Astrocyte (in vitro differentiated cells and primary cell): ENCODE measurements at regions not wholly inside any gene's neighbourhood (a gene's known extent, or its start where the extent isn't known, plus 50 kb on each side); places are given as distances from the start of the nearest gene placed in this dataset.

ENCODE experiments used
- DNase-seq: peaks from one replicate; pipeline ENCODE4 v3.0.0-alpha.2; 2010; ENCODE audit warnings: low read depth
- FAIRE-seq: peaks from 2 replicates; lab custom pipeline; 2011; peaks lifted over from hg19 to GRCh38; lab: Jason Lieb, UNC
- H2AFZ ChIP-seq: 2 replicates; pipeline ENCODE4 v1.6.0; 2012; ENCODE audit warnings: low read depth, low read length, inconsistent platforms
- H3K27ac ChIP-seq: 2 replicates; pipeline ENCODE4 v1.5.1; 2011; ENCODE audit warnings: low read depth, low read length, inconsistent platforms
- H3K27me3 ChIP-seq: 2 replicates; pipeline ENCODE4 v1.6.0; 2011; ENCODE audit warnings: low read length, inconsistent platforms; ENCODE audit not compliant: insufficient read depth
- H3K36me3 ChIP-seq: 2 replicates; pipeline ENCODE4 v1.5.1; 2011; ENCODE audit warnings: low read length, inconsistent platforms; ENCODE audit not compliant: insufficient read depth
- H3K4me1 ChIP-seq: 2 replicates; pipeline ENCODE4 v1.5.1; 2011; ENCODE audit warnings: low read length, inconsistent platforms; ENCODE audit not compliant: insufficient read depth
- H3K4me2 ChIP-seq: 2 replicates; pipeline ENCODE4 v1.6.0; 2012; ENCODE audit warnings: low read length, inconsistent platforms
- H3K4me3 ChIP-seq: 2 replicates; pipeline ENCODE4 v1.5.1; 2011; ENCODE audit warnings: low read depth, mild to moderate bottlenecking, low read length, inconsistent platforms; ENCODE audit not compliant: insufficient read depth
- H3K79me2 ChIP-seq: 2 replicates; pipeline ENCODE4 v1.6.0; 2012; ENCODE audit warnings: mild to moderate bottlenecking, low read length, inconsistent platforms; ENCODE audit not compliant: insufficient read depth
- H3K9ac ChIP-seq: 2 replicates; pipeline ENCODE4 v1.6.0; 2012; ENCODE audit warnings: mild to moderate bottlenecking, low read length, inconsistent platforms
- H3K9me3 ChIP-seq: 2 replicates; pipeline ENCODE4 v1.5.1; 2012; ENCODE audit warnings: low read depth, mild to moderate bottlenecking, low read length, inconsistent platforms; ENCODE audit not compliant: insufficient read depth
- H4K20me1 ChIP-seq: 2 replicates; pipeline ENCODE4 v1.6.0; 2012; ENCODE audit warnings: low read length, inconsistent platforms; ENCODE audit not compliant: insufficient read depth
- H3K27ac Mint-ChIP-seq: one replicate; pipeline ENCODE4 v1.8.0; 2021; ENCODE audit warnings: mild to moderate bottlenecking, mixed read lengths; ENCODE audit not compliant: unreplicated experiment
- H3K27me3 Mint-ChIP-seq: one replicate; pipeline ENCODE4 v1.8.0; 2021; ENCODE audit warnings: low read depth, mixed read lengths; ENCODE audit not compliant: unreplicated experiment
- H3K36me3 Mint-ChIP-seq: one replicate; pipeline ENCODE4 v1.8.0; 2021; ENCODE audit warnings: low read depth, mixed read lengths; ENCODE audit not compliant: unreplicated experiment
- H3K4me1 Mint-ChIP-seq: one replicate; pipeline ENCODE4 v1.8.0; 2021; ENCODE audit warnings: low read depth, mixed read lengths; ENCODE audit not compliant: unreplicated experiment
- H3K4me3 Mint-ChIP-seq: one replicate; pipeline ENCODE4 v1.8.0; 2021; ENCODE audit warnings: mild to moderate bottlenecking, moderate library complexity, mixed read lengths; ENCODE audit not compliant: unreplicated experiment
- H3K9me3 Mint-ChIP-seq: one replicate; pipeline ENCODE4 v1.8.0; 2021; ENCODE audit warnings: mild to moderate bottlenecking, mixed read lengths; ENCODE audit not compliant: unreplicated experiment
- EZH2 ChIP-seq: IDR thresholded peaks from 2 replicates; pipeline ENCODE4 v1.6.1; 2012; ENCODE audit warnings: mild to moderate bottlenecking, low read length, inconsistent platforms; ENCODE audit not compliant: insufficient read depth
- TF ChIP-seq, protein P1 (sequence below): IDR thresholded peaks from 2 replicates; pipeline ENCODE4 v1.5.1; 2011; ENCODE audit warnings: low read depth, mild to moderate bottlenecking, inconsistent platforms, low read length, moderate library complexity; ENCODE audit not compliant: insufficient read depth

DNA sequence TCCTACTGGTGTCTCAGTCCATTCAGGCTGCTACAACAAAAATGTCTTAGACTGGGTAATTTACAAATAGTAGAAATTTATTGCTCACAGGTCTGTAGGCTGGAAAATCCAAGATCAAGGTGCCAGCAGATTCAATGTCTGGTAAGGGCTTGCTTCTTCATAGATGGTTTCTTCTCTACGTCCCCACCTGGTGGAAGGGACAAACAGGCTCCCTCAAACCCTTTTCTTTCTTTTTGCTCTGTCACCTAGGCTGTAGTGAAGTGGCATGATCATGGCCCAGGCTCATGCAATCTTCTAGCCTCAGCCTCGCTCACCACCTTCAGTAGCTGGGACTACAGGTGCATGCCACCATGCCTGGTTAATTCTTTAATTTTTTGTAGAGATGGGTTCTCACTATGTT lies 106.8 kb upstream of the RPH3A start:
- Mint-ChIP-seq H3K36me3 (no peaks in the 10 kb centered on the region), H3K4me3 (no peak overlapping the region), H3K4me1 (no peaks in the 10 kb centered on the region), H3K27ac (no peak overlapping the region), H3K27me3 (peaks cover 38% of the 10 kb centered on the region), H3K9me3 (no peaks in the 10 kb centered on the region)
- Histone ChIP-seq H2AFZ (no peak overlapping the region), H3K4me2 (no peak overlapping the region), H3K36me3 (no peaks in the 10 kb centered on the region), H3K9ac (no peak overlapping the region), H4K20me1 (no peaks in the 10 kb centered on the region), H3K4me1 (no peaks in the 10 kb centered on the region), H3K4me3 (no peak overlapping the region), H3K9me3 (no peaks in the 10 kb centered on the region), H3K27ac (no peak overlapping the region), H3K79me2 (no peaks in the 10 kb centered on the region), H3K27me3 (peaks cover 3% of the 10 kb centered on the region)
- FAIRE-seq = no peak
- TF ChIP-seq EZH2 = no peak
- TF ChIP-seq, protein P1, sequence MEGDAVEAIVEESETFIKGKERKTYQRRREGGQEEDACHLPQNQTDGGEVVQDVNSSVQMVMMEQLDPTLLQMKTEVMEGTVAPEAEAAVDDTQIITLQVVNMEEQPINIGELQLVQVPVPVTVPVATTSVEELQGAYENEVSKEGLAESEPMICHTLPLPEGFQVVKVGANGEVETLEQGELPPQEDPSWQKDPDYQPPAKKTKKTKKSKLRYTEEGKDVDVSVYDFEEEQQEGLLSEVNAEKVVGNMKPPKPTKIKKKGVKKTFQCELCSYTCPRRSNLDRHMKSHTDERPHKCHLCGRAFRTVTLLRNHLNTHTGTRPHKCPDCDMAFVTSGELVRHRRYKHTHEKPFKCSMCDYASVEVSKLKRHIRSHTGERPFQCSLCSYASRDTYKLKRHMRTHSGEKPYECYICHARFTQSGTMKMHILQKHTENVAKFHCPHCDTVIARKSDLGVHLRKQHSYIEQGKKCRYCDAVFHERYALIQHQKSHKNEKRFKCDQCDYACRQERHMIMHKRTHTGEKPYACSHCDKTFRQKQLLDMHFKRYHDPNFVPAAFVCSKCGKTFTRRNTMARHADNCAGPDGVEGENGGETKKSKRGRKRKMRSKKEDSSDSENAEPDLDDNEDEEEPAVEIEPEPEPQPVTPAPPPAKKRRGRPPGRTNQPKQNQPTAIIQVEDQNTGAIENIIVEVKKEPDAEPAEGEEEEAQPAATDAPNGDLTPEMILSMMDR = no peak
- DNase-seq = no peak

DNA sequence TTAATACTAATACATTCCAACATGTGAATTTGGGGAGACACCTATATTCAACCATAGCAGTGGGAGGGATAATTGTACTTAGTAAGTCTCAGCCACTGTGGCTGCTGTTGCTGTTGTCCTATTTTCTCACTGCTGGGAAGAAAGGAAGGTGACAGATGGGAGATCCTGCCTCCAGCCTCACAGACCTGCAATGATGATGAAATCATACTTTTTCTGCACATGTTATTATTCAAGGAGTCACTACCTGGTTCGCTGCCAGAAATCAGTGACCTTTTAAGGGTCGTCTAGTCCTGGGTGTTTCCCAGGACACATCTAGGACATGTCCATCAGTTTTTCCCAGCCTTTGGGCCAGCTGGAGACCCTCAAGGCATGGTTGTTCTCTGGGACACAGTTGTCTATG lies 106.2 kb upstream of the RPH3A start:
- H3K9me3 Mint-ChIP-seq = no peaks in the 10 kb centered on the region
- FAIRE-seq (no peak), DNase-seq (no peak)
- H3K9me3 ChIP-seq = no peaks in the 10 kb centered on the region
- H3K27me3 Mint-ChIP-seq = peaks cover 38% of the 10 kb centered on the region
- H3K27me3 ChIP-seq = peaks cover 3% of the 10 kb centered on the region
- no peaks in the 10 kb centered on the region for H3K36me3 Mint-ChIP-seq
- no peaks in the 10 kb centered on the region for H3K79me2 ChIP-seq
- no peak overlapping the region for H3K27ac ChIP-seq
- no peaks in the 10 kb centered on the region for H3K4me1 ChIP-seq
- H4K20me1 ChIP-seq = no peaks in the 10 kb centered on the region
- H3K9ac ChIP-seq = no peak overlapping the region
- H3K36me3 ChIP-seq = no peaks in the 10 kb centered on the region
- no peak overlapping the region for H3K4me2 ChIP-seq
- H3K27ac Mint-ChIP-seq = no peak overlapping the region
- no peak overlapping the region for H3K4me3 Mint-ChIP-seq
- H3K4me3 ChIP-seq = no peak overlapping the region
- no peak overlapping the region for H2AFZ ChIP-seq
- TF ChIP-seq, protein P1 = no peak
- no peak for TF ChIP-seq EZH2
- H3K4me1 Mint-ChIP-seq = no peaks in the 10 kb centered on the region

DNA sequence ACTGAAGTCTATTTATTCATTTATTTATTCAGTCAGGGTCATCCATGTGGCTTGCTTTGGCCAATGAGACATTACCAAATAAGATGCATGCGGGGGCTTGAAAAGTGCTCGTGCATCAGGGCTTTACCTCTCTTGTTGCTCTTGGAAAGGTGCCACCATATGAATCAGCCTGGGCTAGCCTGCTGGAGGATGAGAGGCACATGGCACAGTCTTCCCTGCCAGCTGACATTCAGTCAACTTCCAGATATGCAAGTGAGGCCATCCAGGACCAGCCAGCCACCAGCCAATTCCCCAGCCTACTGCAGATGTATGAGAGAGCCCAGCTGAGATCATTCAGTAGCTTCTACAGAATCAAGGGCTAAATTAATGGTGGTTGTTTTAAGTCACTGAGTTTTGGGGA lies 105.2 kb upstream of the RPH3A start:
- Histone ChIP-seq H3K4me3 (no peak overlapping the region), H3K4me1 (no peaks in the 10 kb centered on the region), H3K9me3 (no peaks in the 10 kb centered on the region), H3K79me2 (no peaks in the 10 kb centered on the region), H3K27ac (no peak overlapping the region), H3K4me2 (no peak overlapping the region), H2AFZ (no peak overlapping the region), H4K20me1 (no peaks in the 10 kb centered on the region), H3K36me3 (no peaks in the 10 kb centered on the region), H3K27me3 (peaks cover 3% of the 10 kb centered on the region), H3K9ac (no peak overlapping the region)
- H3K9me3 Mint-ChIP-seq = no peaks in the 10 kb centered on the region
- H3K4me1 Mint-ChIP-seq = no peaks in the 10 kb centered on the region
- H3K27ac Mint-ChIP-seq = no peak overlapping the region
- H3K27me3 Mint-ChIP-seq = peaks cover 27% of the 10 kb centered on the region
- FAIRE-seq (no peak), DNase-seq (no peak)
- no peak for TF ChIP-seq EZH2
- TF ChIP-seq, protein P1 = no peak
- no peak overlapping the region for H3K4me3 Mint-ChIP-seq
- no peaks in the 10 kb centered on the region for H3K36me3 Mint-ChIP-seq
